Mucosa of descending colon (tissue), 3 donors: ENCODE measurements at regions not wholly inside any gene's neighbourhood (a gene's known extent, or its start where the extent isn't known, plus 50 kb on each side); places are given as distances from the start of the nearest gene placed in this dataset.
"Not testable (repeated sequence)": the region's sequence is repeated elsewhere in the genome, so short reads cannot be mapped to it uniquely, and the experiment has no call there.

Source experiments
- ATAC-seq: fragments of 200-7000 bp; cut with Tn5 transposase; one replicate; pipeline ENCODE4 v1.9.1; 2020; ENCODE audit warnings: mild to moderate bottlenecking, moderate library complexity
- DNase-seq, 3 donors: peaks; one replicate each; pipeline ENCODE4 v3.0.0-alpha.2; 2020
- H3K36me3 ChIP-seq: fragments of 200-600 bp; one replicate; pipeline ENCODE4 v1.8.0; 2021; ENCODE audit warnings: low read depth, mild to moderate bottlenecking
- H3K4me1 ChIP-seq: fragments of 200-600 bp; one replicate; pipeline ENCODE4 v1.8.0; 2021; ENCODE audit warnings: low read depth, mild to moderate bottlenecking
- H3K4me3 ChIP-seq: fragments of 200-600 bp; one replicate; pipeline ENCODE4 v1.8.0; 2021; ENCODE audit warnings: mild to moderate bottlenecking
- H3K9me3 ChIP-seq: fragments of 200-600 bp; one replicate; pipeline ENCODE4 v1.8.0; 2021; ENCODE audit warnings: mild to moderate bottlenecking
- intact Hi-C, 2 donors: fragments of 100-400 bp; cut with DNase I in 1 of 2; cut with micrococcal nuclease in 1 of 2; formaldehyde crosslinking; loops; one replicate each; pipeline versions ENCODE4 v1.11.0 to v1.11.1; 2022; cut with DNase I, micrococcal nuclease
- donor health status: DM: no; HTN: no; CAD: no; lungs with moderate emphysema.
- donor health status: DM: no; HTN: no; CAD: no.
- donor health status: DM: no; HTN: yes; CAD: no.

DNA sequence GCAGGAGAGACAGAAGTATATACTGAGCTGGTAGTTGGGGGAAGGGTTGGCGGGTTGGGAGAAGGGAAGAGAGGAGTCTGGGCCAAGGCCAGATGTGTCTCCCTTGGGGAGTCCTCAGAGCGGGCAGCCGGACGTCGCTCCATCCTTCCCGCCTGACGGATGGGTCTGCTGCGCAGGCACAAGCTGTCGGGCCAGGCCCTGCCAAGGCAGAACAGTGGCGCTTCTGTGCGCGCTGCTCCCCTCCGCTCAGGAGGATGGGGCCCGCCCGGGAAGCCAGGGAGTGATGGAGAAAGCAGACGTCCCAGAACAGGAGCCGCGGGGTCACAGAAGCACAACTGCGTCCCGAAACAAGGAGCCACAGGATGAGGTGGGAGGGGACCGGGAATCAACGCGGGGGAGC, 449.9 kb downstream of the CNTNAP3B start:
- intact Hi-C loops, H3K4me3 ChIP-seq, H3K4me1 ChIP-seq, H3K9me3 ChIP-seq, DNase-seq, H3K36me3 ChIP-seq, ATAC-seq: not testable (repeated sequence)

DNA sequence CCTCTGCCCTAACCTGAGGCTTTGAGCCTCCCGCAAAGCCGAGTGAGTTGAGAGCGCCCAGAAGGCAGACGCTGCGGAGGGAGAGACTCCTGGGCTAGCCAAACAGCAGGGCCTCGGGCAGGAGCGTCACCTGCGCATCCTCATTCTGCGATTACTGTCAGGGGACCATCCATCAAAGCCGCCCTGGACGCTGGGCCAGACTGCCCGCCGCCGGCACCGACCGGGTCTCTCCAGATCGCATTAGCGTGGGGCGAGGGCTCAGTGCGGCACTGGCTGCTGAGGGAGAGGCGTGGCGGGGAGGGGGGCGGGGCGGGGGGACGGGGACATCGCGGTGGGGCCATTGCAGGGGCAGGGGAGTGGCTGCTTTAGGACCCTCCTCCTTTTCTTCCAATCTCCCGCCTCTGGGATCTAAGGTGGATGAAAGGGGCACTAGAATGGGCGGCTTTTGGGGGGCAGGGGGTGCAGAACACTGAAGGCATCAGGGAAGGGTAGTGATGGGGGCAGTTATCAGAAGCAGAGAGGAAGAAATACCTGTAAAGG, 465.7 kb downstream of the CNTNAP3B start:
- H3K4me1 ChIP-seq, ATAC-seq, intact Hi-C loops, H3K36me3 ChIP-seq, DNase-seq, H3K9me3 ChIP-seq, H3K4me3 ChIP-seq: not testable (repeated sequence)

DNA sequence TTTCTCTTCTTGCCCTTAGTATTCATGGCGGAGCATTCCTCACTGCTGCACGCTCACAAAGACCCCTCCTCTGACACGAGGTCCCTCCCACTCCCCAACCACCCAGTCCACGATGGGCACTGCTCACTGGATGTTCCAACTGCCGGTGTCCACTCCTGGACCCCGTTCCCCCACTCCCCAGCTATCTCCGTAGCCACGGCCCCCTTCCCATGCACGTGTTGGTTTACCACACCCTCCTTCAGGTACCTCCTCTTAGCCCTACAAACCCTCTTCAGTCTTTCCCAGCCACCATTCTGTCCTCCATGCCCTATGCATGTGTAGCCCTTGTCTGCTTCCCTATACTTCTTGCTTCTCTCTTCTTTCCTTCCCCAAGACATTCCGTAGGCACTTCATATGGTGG, 469.6 kb upstream of the ZNG1F start:
- ATAC-seq, H3K4me1 ChIP-seq, intact Hi-C loops, H3K4me3 ChIP-seq, H3K9me3 ChIP-seq, DNase-seq, H3K36me3 ChIP-seq: not testable (repeated sequence)

DNA sequence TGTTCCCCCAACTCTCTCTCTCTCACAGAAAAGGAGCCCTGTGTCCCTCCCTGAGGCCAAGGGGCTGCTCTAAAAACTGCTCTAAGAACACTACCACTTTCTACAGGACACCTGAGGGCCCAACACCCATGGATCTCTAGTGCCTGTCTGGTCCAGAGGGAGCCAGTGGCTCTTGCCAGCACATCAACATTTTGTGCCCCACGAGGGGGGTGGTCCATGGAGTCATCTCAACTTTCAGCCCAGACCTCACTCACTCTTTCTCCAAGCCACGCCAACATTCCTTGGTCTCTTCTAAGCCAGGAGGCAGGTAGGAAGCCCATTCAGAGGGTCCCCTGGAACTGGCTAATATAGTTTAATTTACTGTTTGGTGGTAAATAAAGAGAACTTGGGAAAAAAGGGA, 469.0 kb upstream of the ZNG1F start:
- H3K4me3 ChIP-seq, H3K4me1 ChIP-seq, DNase-seq, H3K9me3 ChIP-seq, intact Hi-C loops, H3K36me3 ChIP-seq, ATAC-seq: not testable (repeated sequence)

DNA sequence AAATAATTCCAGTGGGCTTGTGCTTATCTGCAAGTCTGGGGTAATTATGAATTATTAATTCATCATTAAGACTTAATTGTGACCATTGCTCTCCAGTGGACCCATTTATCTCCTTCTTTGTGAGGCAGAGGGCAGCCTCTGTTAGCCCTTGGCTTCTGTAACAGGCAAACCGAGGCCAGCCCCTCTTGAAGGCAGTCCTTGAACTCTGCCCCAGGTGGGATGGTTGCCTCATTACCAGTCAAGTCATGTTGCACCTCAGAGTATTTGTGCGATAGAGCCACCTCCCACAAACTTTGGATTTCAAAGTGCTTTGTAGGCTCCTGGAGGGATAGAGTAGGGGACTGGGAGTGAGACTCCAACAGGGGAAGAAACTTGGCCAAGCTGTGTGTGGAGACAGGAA, 468.0 kb upstream of the ZNG1F start:
- intact Hi-C loops, H3K9me3 ChIP-seq, H3K36me3 ChIP-seq, H3K4me3 ChIP-seq, ATAC-seq, H3K4me1 ChIP-seq, DNase-seq: not testable (repeated sequence)

DNA sequence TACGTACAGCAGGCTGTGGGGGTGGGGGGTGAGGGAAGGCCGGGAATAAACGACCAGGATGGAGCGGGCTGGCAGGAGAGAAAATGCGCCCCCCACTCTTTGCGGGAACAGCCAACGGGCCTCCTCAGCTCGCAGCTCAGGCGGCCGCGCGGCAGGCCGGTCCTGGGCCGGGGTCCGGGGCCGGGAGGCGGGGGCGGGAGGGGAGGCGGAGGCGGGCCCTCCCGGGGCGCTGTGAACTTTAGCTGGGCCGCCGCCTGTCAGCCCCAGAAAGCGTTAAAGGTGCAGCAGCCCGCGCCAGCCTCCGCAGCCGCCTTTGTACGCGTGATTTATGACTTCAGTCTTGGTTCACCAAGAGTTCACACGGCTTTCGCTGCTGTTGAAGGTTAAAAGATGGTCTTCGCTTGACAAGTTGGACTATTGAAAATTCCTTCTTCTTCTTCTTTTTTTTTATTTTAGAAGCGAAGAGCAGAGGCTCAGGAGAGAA, 466.0 kb upstream of the ZNG1F start:
- H3K4me1 ChIP-seq, H3K9me3 ChIP-seq, intact Hi-C loops, H3K36me3 ChIP-seq, ATAC-seq, H3K4me3 ChIP-seq: not testable (repeated sequence)
- DNase-seq, result peak; percentile 73 to 78 (median 77)

DNA sequence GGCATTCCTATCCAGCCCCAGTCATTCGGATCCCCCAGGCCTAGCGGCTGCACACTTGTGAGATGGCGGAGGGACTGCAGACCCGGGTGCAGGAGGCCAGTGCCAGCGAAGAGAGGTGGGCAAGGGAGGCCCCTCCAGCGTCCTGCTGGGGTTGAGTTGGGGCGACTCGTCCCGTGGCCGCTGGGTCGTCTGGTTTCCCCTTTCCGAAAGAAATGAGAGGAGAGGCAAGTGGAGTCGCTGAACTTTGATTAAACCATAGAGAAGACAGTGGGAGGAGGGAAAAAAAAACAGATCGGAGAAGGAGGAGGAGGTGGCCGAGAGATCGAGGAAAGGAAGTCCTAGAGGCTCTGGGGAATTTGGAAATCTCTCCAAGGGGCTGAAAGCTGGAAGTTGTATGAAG, 465.2 kb upstream of the ZNG1F start:
- H3K4me1 ChIP-seq, H3K4me3 ChIP-seq, ATAC-seq, H3K36me3 ChIP-seq, intact Hi-C loops, H3K9me3 ChIP-seq: not testable (repeated sequence)
- DNase-seq, result peak in 2 of 3 donors; percentile 37 to 46

DNA sequence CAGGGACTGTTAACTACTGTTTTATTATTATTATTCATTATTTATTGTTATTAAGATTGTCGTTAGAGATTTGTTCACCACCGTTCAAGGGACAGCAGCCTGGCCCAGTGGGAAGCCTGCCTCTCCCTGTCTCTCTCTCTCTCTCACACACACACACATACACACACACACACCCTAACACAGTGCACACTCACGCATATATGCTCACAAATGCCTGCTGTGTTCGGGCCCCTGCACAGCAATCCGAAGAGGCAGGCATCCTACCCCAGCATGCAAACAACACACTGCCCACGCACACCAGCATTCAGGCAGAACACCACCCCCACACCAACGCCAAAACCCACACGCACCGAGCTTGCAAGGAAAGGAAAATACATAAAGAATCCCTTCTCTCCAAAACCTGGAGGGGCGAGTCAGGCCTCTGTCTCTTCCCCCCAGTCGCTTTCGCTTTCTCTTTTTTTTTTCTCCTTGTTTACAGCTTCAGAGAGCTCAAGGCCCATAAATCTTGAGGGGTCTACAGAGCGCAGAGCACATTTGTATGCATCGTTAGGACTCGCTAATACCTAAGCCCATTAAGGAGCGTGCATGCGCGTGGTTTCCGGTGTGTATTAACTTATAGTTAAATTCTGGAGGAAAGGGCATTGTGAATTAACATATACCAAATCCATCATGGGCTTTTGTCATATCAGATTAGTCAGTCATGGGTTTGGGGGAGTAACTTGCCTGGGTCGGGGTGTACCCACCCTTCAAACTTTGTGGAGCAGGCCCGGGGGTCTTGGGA, 464.6 kb upstream of the ZNG1F start:
- DNase-seq, H3K36me3 ChIP-seq, intact Hi-C loops, H3K9me3 ChIP-seq, ATAC-seq, H3K4me1 ChIP-seq, H3K4me3 ChIP-seq: not testable (repeated sequence)

DNA sequence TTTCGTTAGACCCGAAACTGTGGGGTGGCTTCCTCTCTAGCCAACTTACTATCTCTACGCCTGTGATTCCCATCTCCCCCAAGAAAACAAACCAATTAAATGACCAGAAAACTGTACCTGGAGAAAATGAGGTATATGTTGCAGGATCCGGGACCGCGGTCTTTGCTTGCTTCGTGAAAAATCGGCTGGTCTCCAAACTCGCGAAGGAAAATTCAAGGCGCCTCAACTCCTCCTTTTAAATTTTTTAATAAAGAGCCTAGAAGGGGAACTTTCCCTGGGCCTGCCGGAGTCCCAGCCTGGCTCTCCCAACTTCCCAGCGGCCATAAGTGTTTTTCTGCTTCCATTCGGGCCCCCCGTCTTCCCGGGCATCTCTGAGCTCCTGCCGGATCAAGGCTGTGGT, 463.7 kb upstream of the ZNG1F start:
- H3K4me1 ChIP-seq, H3K9me3 ChIP-seq, ATAC-seq, DNase-seq, H3K4me3 ChIP-seq, H3K36me3 ChIP-seq, intact Hi-C loops: not testable (repeated sequence)

DNA sequence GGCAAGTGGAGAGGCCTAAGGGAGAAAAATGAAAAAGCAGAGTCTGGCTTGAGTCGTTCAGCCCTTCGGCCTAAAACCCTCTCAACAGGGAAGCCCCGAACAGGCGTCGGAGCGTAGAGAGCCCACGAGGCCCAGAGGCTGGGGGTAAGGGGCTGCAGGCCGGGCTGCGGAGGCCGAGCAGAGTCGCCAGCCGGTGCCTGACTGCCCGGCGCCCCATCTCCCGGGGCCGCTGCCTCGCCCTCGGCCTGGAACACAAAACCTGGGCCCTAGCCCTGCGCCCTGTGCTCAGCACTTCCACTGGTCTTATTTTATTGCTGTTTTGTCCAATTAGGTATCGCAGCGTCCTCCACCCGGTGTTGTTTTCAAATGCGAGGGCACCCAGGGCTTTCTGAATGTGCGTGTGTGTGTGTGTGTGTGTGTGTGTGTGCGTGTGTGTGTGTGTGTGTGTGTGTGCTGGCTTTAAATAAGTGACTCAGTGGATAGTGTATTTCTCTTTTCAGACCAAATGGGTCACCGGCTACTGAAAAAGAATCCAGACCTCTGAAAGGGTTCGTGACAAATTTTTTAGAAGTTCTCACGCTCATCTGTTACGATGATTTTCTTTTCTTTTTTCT, 463.1 kb upstream of the ZNG1F start:
- H3K4me1 ChIP-seq, intact Hi-C loops, H3K4me3 ChIP-seq, H3K9me3 ChIP-seq, H3K36me3 ChIP-seq, DNase-seq, ATAC-seq: not testable (repeated sequence)

DNA sequence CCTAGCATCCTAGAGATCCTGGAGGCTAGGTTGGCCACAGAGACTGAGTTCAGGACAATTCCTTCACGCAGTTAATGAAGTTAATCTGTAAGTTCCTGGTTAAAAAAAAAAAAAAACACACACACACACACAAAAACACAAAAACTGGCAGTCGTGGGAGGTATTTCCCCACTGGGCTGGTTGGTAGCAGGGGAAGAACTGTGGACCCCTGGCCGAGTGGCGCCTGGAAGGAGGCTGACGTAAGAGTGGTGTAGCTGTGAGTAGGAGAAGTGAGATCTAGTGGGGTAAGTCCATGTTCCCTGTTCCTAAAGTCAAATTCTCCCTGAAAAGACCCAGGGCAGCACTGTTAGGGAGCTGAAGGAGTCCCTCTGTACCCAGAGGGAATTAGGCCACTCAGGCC, 461.0 kb upstream of the ZNG1F start:
- intact Hi-C loops, H3K36me3 ChIP-seq, DNase-seq, ATAC-seq, H3K9me3 ChIP-seq, H3K4me1 ChIP-seq, H3K4me3 ChIP-seq: not testable (repeated sequence)

DNA sequence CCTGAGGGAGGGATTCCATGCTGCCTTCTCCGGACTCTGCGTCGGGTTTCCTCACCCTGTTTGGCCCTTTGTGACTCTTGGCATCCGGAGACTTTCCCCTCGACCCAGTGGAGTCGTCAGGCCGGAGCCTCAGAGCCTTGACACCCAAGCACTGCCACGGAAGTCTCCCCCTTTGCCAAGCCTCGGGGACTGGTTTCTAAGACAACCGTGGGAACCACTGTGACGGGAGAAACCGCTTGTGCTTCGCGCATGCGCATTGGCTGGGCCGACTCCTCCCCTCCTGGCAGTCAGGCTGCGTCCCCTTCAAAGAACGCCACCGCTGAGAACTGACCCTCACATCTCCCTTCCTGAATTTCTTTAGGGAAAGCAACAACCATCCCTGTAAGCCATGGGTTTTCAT, 459.4 kb upstream of the ZNG1F start:
- H3K36me3 ChIP-seq, ATAC-seq, DNase-seq, H3K9me3 ChIP-seq, H3K4me3 ChIP-seq, H3K4me1 ChIP-seq, intact Hi-C loops: not testable (repeated sequence)

DNA sequence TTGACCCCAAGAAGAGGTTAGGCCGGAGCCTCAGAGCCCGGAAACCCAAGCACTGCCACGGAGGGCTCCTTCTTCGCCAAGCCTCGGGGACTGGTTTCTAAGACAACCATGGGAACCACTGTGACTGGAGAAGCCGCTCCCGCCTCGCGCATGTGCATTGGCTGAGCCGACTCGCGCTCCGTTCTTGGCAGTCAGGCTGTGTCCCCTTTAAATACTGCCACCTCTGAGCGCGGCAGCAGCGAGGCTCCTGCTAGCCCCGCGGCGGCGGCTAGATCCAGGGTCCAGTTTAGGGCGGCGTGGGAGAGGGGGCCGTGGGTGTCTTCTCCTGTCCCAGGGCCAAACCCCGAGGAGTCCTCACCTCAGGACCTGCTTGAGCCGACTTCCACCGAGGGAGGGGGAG, 457.1 kb upstream of the ZNG1F start:
- H3K4me1 ChIP-seq, H3K36me3 ChIP-seq, H3K9me3 ChIP-seq, DNase-seq, intact Hi-C loops, ATAC-seq, H3K4me3 ChIP-seq: not testable (repeated sequence)

DNA sequence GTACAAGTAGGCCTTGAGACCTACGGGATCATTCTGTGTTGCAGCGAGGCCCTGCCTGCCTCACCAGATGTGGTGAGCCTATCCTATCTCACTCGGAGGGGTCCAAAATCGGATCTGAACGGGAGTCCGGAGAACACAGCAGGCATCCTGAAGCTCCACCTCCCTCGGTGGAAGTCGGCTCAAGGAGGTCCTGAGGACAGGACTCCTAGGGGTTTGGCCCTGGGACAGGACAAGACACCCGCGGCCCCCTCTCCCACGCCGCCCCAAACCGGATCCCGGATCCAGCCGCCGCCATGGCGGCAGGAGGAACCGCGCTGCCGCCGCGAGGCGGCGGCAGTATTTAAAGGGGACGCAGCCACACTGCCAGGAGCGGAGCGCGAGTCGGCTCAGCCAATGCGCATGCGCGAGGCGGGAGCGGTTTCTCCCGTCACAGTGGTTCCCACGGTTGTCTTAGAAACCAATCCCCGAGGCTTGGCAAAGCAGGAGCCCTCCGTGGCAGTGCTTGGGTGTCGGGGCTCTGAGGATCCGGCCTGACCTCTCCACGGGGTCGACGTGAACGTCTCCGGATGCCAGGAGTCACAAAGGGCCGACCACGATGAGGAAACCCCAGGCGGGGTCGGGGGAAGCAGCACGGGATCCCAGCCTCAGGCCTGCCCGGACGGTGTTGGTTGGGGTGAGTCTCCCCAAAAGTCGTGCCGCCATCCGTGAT, 454.6 kb upstream of the ZNG1F start:
- H3K4me1 ChIP-seq, H3K4me3 ChIP-seq, H3K36me3 ChIP-seq, intact Hi-C loops, H3K9me3 ChIP-seq: not testable (repeated sequence)
- DNase-seq (peak; percentile 73 to 81 (median 78)), ATAC-seq (peak; percentile 91)
